Left renal pelvis (tissue), 4 donors: ENCODE measurements at regions not wholly inside any gene's neighbourhood (a gene's known extent, or its start where the extent isn't known, plus 50 kb on each side); places are given as distances from the start of the nearest gene placed in this dataset.
"Not testable (repeated sequence)": the region's sequence is repeated elsewhere in the genome, so short reads cannot be mapped to it uniquely, and the experiment has no call there.

Source experiments
- DNase-seq, 4 donors: peaks; one replicate each; pipeline ENCODE4 v3.0.0-alpha.2; 2013; ENCODE audit warnings: low read depth in 4 of 4, low spot score in 3 of 4

DNA sequence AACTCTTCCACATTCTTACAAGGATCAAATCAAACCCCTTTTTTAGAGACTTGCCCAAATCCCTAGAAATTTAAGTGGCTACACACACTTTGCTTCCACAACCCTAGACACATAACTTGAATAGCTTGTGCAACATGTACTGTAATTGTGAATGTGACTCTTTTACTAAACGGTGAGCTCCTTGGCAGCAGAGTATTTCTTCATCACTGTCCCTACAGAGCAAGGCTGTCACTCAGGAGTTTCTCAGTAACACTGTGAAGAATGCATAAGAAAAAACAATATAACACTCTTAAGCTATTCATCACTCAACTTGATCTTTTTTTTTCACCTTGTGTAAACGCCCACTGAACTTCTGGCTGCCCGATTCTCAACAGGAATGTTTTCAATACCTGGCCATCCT lies 53.8 kb upstream of the ADAMTS18 start:
- DNase-seq = no peak

DNA sequence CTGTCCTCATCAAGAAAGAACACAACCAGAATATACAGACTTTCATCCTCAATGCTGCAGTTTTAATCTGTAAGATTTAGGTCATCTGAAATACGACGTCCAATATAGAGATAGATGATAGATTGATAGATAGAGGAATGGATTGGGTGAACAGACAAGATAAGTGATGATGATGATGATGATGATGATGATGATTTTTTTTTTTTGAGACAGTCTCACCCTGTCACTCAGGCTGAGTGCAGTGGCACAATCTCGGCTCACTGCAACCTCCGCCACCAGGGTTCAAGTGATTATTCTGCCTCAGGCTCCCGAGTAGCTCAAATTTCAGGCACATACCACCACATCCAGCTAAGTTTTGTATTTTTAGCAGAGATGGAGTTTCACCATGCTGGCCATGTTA lies 56.3 kb upstream of the ADAMTS18 start:
- no peak for DNase-seq

- no peak for DNase-seq
Measured at GRCh38 chr16:77496934-77497333, 62.1 kb upstream of the ADAMTS18 start.

DNA sequence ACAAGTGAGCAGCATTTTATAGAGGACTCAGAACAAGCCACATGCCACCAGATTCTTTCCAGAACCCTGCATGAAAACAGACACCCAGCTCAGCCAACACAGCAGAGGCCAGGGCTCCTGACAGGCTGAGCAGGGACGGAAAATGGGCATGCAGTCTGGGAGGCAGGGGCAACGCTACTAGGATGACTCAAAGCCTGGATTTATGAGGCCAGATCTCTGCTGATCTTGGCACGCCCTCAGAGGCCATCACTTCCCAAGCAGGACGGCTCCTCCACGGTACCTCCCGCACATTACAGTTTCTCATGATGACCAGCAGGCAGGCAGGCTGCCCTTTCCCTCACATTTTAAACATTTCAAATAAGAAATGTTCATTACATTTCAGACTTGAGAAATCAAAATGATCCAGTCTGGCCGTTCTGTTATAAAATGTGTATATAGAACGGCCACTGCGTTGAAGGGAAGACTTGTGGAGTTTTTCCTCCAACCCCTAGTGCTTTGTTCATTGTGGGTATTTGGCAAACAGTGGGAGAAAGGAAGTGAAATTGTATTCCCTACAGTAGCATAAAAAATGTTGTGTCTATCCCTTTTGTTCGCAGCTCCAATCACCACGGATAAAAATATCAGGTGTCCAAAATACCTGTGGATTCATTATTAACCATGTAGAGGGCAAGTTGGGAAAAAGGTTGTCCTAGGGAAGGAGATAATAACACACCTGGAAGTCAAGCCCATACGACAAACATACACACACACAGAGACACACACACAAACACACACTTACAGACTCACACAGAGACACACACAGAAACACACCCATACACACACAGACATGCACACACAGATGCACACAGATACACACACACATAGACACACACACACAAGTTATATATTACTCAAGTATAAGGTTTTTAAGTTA lies 64.8 kb upstream of the ADAMTS18 start:
- no peak for DNase-seq

- DNase-seq = no peak
Measured at GRCh38 chr16:77500286-77500598, 65.4 kb upstream of the ADAMTS18 start.

GRCh38 chr16:77500934-77501664 lies 66.3 kb upstream of the ADAMTS18 start:
- no peak for DNase-seq

GRCh38 chr16:77502448-77502847 lies 67.6 kb upstream of the ADAMTS18 start:
- no peak for DNase-seq

DNA sequence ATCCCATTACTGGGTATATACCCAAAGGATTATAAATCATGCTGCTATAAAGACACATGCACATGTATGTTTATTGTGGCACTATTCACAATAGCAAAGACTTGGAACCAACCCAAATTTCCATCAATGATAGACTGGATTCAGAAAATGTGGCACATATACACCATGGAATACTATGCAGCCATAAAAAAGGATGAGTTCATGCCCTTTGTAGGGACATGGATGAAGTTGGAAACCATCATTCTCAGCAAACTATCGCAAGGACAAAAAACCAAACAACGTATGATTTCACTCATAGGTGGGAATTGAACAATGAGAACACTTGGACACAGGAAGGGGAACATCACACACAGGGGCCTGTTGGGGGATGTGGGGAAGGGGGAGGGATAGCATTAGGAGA lies 71.7 kb upstream of the ADAMTS18 start:
- not testable (repeated sequence) for DNase-seq

DNA sequence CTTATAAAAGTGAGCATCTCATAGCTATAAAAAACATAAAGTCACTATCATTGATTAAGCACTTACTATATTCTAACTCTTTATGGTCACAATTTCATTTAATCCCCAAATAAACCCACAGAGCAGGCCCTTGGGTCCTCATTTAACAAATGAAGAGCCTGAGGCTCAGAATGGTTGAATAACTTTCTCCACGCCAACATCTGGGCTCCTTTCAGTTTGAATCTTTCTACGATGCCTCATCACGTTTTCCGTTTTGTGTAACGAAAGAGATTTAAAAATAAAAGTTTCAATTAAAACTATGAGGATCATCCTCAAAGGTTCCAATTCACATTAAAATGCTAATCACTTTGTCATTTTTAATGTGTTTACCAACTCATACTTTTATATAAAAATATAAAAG lies 74.2 kb upstream of the ADAMTS18 start:
- DNase-seq = no peak

DNA sequence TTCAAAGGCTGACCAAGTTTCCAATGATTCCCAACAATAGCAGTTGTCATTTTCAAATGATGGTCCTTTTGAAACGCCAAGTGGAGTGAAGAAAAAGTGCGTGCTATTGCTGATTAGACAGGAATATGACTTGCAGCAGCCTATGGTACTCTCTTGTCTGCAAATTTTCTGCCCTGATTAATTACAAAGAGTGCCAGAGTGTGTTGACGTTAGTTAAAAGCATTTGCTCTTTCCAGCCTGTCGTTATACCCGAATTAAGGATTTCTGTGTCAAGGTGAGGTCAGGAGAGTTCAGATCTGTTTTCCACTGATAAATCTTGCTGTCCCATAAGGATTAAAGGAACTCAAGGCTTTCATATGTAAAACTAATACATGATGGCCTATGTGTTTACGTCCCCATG lies 75.0 kb upstream of the ADAMTS18 start:
- DNase-seq = no peak

GRCh38 chr16:77511053-77511452 lies 76.2 kb upstream of the ADAMTS18 start:
- no peak for DNase-seq

DNA sequence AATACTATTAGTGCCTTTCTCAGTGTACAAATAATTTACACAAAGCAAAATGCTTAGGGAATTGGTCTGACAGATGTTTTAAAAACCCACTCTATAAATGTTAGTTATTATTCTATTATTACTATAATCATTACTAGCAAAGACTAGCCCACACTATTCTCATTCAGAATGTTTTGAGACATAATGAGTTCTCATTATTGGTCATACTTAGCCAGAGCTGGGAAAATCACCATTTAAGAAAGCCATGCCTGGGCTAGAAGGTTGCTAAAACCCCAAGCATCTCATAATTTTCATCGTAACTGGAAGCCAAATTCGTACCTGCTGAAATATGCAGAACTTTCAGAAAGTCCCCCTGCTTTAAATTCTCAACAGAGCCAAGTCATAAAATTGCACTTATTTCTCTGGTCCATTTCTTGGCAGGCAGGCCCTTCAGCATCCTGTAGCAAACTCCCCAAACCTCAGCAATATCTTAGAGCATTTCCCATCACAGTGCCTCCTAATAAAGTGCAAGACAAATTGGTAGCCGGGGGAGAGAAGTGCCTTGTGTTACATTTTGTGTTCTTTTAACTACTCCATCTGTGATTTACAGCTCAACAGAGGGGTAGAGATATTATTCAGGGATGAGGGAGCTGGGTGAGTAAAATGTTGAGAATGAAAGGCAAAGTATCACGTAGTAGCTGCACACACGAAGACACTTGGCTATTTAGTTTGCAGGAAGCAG lies 79.8 kb upstream of the ADAMTS18 start:
- no peak for DNase-seq

DNA sequence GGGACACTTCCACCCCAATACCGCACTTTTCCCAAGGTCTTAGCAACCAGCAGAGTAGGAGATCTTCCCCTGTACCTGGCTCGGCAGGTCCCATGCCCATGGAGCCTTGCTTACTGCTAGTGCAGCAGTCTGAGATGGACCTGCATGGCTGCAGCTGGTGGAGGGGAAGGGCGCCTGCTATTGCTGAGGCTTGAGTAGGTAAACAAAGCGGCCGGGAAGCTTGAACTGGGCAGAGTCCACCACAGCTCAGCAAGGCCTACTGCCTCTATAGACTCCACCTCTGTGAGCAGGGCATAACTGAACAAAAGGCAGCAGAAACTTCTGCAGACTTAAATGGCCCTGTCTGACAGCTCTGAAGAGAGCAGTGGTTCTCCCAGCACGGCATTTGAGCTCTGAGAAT lies 90.4 kb upstream of the ADAMTS18 start:
- DNase-seq = not testable (repeated sequence)

DNA sequence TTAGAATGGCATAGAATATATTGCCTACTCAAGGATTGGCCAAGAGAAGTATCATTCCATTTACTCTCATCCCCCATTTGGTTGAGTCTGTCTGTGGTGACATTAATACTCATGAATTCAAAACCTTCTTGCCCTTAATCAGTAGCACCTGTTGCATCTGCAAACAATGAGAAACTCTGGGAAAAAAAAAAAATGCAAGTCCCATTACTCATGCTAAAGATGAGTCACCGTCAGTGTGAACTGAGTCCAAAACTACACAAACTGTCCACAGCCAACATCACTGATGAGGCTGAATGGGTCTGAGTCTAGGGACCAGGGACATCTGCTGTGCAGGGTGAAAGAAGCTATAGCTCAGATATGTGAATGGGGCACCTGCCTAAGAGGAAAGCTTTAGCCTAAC lies 96.9 kb upstream of the ADAMTS18 start:
- DNase-seq = no peak

GRCh38 chr16:77536809-77537208 lies 102.0 kb upstream of the ADAMTS18 start:
- DNase-seq = no peak

DNA sequence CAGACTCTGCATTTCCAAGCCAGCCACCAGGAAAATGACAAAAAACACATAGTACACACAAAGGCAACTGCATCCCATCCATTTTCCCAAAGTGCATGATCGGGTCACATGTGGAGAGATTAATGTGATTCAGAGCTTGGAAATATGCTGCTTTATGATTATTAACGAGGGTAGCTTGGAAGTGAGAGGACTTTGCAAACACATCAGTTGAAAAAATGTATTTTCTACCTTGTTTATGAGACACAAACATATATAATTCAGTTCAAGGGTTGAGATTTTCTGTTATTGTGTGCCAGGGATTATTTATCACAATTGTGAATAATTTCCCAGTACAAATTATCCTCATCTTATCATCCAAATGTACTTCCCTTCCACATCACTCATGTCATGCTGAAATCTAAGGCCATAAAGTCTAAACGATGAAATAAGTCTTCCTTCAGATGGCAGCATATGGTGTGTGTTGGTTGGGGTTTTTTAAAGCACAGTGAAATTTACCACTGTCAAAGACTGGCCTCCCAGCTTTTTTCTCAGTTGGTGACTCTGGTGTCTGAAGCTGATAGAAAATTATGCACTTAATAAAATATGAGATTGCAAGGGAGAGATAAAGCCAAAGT lies 104.7 kb upstream of the ADAMTS18 start:
- DNase-seq = peak in 3 of 4 donors; percentile 22 to 50 (median 25)

GRCh38 chr16:77540646-77541045 lies 105.8 kb upstream of the ADAMTS18 start:
- DNase-seq = no peak

- DNase-seq = no peak
Measured at GRCh38 chr16:77541165-77541564, 106.3 kb upstream of the ADAMTS18 start.

DNA sequence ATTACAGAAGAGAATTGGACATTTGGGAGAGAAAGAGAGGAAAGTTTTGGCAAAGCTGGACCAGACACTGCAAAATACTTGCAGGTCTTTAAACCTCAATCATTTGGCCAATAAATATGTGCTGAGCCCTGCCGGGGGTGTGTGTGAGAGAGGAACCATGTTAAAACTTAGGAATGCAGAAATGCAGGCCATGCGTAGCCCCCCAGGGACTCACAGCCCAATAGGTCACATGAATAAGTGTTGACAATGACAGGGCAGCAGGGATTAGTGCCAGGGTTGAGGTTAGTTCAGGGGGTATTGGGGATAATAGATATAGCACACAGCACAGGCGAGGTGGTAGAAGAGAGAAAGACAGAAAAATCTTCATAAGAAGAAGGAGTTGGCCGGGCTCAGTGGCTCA lies 113.3 kb upstream of the ADAMTS18 start:
- DNase-seq = no peak

- no peak for DNase-seq
Measured at GRCh38 chr16:77548766-77549165, 113.9 kb upstream of the ADAMTS18 start.

GRCh38 chr16:77549876-77550275 lies 115.0 kb upstream of the ADAMTS18 start:
- DNase-seq = no peak
